Sigmoid colon (tissue), 6 donors: ENCODE measurements at regions not wholly inside any gene's neighbourhood (a gene's known extent, or its start where the extent isn't known, plus 50 kb on each side); places are given as distances from the start of the nearest gene placed in this dataset.

Experiments used
- DNase-seq: peaks from one replicate; pipeline ENCODE4 v3.0.0-alpha.2; 2019
- H3K27ac ChIP-seq, 4 donors: fragments of 200-600 bp; sonication (generic); one replicate each; pipeline ENCODE4 v1.5.1; 2016 to 2019; ENCODE audit warnings: mild to moderate bottlenecking in 1 of 4
- H3K27me3 ChIP-seq, 3 donors: fragments of 200-600 bp; sonication (generic); one replicate each; pipeline ENCODE4 v1.5.1; 2019; ENCODE audit warnings: mild to moderate bottlenecking in 1 of 3
- H3K36me3 ChIP-seq, 4 donors: fragments of 200-600 bp; sonication (generic); one replicate each; pipeline ENCODE4 v1.5.1; 2016 to 2019
- H3K4me1 ChIP-seq, 4 donors: fragments of 200-600 bp; sonication (generic); one replicate each; pipeline ENCODE4 v1.5.1; 2017 to 2019
- H3K4me3 ChIP-seq, 4 donors: fragments of 200-600 bp; sonication (generic); one replicate each; pipeline ENCODE4 v1.5.1; 2017 to 2019; ENCODE audit warnings: mild to moderate bottlenecking in 2 of 4, moderate library complexity in 1 of 4
- H3K9me3 ChIP-seq, 4 donors: fragments of 200-600 bp in 3 of 4; sonication (generic) in 3 of 4; one replicate each; pipeline versions ENCODE4 v1.5.1 to v1.6.1; 2013 to 2019
- CTCF ChIP-seq, 4 experiments: fragments of 450-650 bp in 3 of 4; fragments of 200-600 bp in 1 of 4; IDR thresholded peaks; one replicate each; pipeline ENCODE4 v1.5.1; 2016 to 2019; ENCODE audit warnings: antibody characterized with exemption in 4 of 4, mild to moderate bottlenecking in 3 of 4, moderate library complexity in 2 of 4
- EP300 ChIP-seq, 4 donors: sonication (generic); formaldehyde crosslinking; IDR thresholded peaks; one replicate each; pipeline ENCODE4 v1.6.1; 2017; ENCODE audit warnings: antibody characterized with exemption in 4 of 4
- POLR2A ChIP-seq, 2 donors: fragments of 450-650 bp; IDR thresholded peaks; one replicate each; pipeline ENCODE4 v1.6.1; 2016; ENCODE audit warnings: antibody characterized with exemption in 2 of 2, mild to moderate bottlenecking in 2 of 2, moderate library complexity in 2 of 2
- POLR2AphosphoS5 ChIP-seq, 4 donors: sonication (generic); formaldehyde crosslinking; IDR thresholded peaks; one replicate each; pipeline ENCODE4 v1.6.1; 2017; ENCODE audit warnings: antibody characterized with exemption in 4 of 4
- WGBS, 2 donors: extraction: QIAGEN DNeasy Blood & Tissue Kit; methylation state at CpG; one replicate each; pipeline ENCODE4 v1.1.7; 2013; 5-methylcytosine and 5-hydroxymethylcytosine counted together
- intact Hi-C: fragments of 100-400 bp; cut with DNase I; formaldehyde crosslinking; loops from one replicate; pipeline ENCODE4 v1.15.1; 2023
- donor health status: healthy with polysubstance abuse.
- donor health status: healthy.

GRCh38 chrX:45300638-45301037, 100.0 kb upstream of the DIPK2B start:
- DNase-seq = no peak
- Histone ChIP-seq H3K4me1 (no peaks in the 10 kb centered on the region), H3K36me3 (no peaks in the 10 kb centered on the region), H3K27me3 (no peaks in the 10 kb centered on the region), H3K9me3 (no peaks in the 10 kb centered on the region), H3K27ac (no peak overlapping the region), H3K4me3 (no peak overlapping the region)
- intact Hi-C loops = no loop called here
- 95 to 98% methylated on average over 2 of the region's 2 CpGs for WGBS, 2 donors
- TF ChIP-seq POLR2AphosphoS5 (IDR thresholded peaks at IDR 0.05) (no peak), CTCF (IDR thresholded peaks at IDR 0.05) (no peak), EP300 (IDR thresholded peaks at IDR 0.05) (no peak), POLR2A (IDR thresholded peaks at IDR 0.05) (no peak)

- intact Hi-C loops = no loop called here
- DNase-seq = no peak
- H3K4me1 ChIP-seq = no peaks in the 10 kb centered on the region
- 16 to 28% methylated on average over 3 of the region's 3 CpGs for WGBS, 2 donors
- H3K9me3 ChIP-seq = no peaks in the 10 kb centered on the region
- TF ChIP-seq POLR2AphosphoS5 (IDR thresholded peaks at IDR 0.05) = no peak
- TF ChIP-seq POLR2A (IDR thresholded peaks at IDR 0.05) = no peak
- TF ChIP-seq EP300 (IDR thresholded peaks at IDR 0.05) = no peak
- TF ChIP-seq CTCF (IDR thresholded peaks at IDR 0.05) = no peak
- no peaks in the 10 kb centered on the region for H3K36me3 ChIP-seq
- no peaks in the 10 kb centered on the region for H3K27me3 ChIP-seq
- no peak overlapping the region for H3K27ac ChIP-seq
- no peak overlapping the region for H3K4me3 ChIP-seq
Measured at GRCh38 chrX:45295259-45295986, 94.7 kb upstream of the DIPK2B start.

GRCh38 chrX:45274576-45274975, 73.9 kb upstream of the DIPK2B start:
- H3K4me3 ChIP-seq = no peak overlapping the region

DNA sequence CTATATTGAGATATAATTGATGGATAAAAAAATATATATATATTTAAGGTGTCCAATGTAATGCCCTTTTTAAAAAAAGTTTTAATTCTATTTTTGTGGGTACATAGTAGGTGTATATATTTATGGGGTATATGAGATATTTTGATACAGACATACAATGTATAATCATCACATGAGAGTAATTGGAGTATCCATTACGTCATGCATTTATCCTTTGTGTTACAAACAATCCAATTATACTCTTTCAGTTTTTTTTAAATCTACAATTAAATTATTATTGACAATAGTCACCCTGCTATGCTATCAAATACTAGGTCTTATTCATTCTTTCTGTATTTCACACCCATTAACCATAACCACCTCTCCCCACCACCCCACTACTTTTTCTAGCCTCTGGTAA, 66.3 kb upstream of the DIPK2B start:
- Histone ChIP-seq H3K4me3 (no peak overlapping the region), H3K27ac (no peak overlapping the region), H3K9me3 (no peaks in the 10 kb centered on the region), H3K27me3 (no peaks in the 10 kb centered on the region), H3K36me3 (no peaks in the 10 kb centered on the region), H3K4me1 (no peaks in the 10 kb centered on the region)
- intact Hi-C loops = no loop called here
- no peak for DNase-seq
- TF ChIP-seq CTCF (IDR thresholded peaks at IDR 0.05) (no peak), POLR2AphosphoS5 (IDR thresholded peaks at IDR 0.05) (no peak)
- WGBS, 2 donors = 91 to 100% methylated on average over 1 of the region's 1 CpG

More at GRCh38 chrX:45274576-45274975, 73.9 kb upstream of the DIPK2B start:
- TF ChIP-seq EP300 (IDR thresholded peaks at IDR 0.05) = no peak
- Histone ChIP-seq H3K36me3 (no peaks in the 10 kb centered on the region), H3K9me3 (no peaks in the 10 kb centered on the region), H3K4me1 (no peaks in the 10 kb centered on the region), H3K27ac (no peak overlapping the region), H3K27me3 (no peaks in the 10 kb centered on the region)
- DNase-seq = no peak
- intact Hi-C loops = no loop called here
- 19 to 69% methylated on average over 1 of the region's 1 CpG for WGBS, 2 donors

DNA sequence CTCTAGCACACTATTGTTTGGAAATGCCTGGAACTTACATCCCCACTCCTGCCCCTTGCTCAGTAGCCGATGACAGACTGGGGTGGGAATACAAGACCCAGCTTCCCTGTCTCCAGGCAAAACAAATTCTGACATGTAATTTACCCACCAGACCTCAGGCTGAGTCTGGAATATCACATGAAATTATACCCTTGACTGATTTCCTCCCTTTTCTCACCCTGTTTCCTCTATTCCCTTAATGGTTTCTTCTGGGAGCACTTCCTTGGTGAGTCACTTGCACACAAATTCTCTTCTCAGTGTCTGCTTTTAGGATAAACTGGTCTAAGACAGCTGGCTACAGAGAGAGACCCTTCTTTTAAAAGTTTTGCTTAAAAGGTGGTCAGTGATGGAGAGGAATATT, 65.8 kb upstream of the DIPK2B start:
- Histone ChIP-seq H3K9me3 (no peaks in the 10 kb centered on the region), H3K27ac (no peak overlapping the region), H3K4me3 (no peak overlapping the region), H3K4me1 (no peaks in the 10 kb centered on the region), H3K27me3 (no peaks in the 10 kb centered on the region), H3K36me3 (no peaks in the 10 kb centered on the region)
- WGBS, 2 donors = 63 to 90% methylated on average over 1 of the region's 1 CpG
- TF ChIP-seq POLR2A (IDR thresholded peaks at IDR 0.05) = no peak
- TF ChIP-seq POLR2AphosphoS5 (IDR thresholded peaks at IDR 0.05) = no peak
- TF ChIP-seq EP300 (IDR thresholded peaks at IDR 0.05) = no peak
- TF ChIP-seq CTCF (IDR thresholded peaks at IDR 0.05) = no peak
- DNase-seq = no peak
- intact Hi-C loops = no loop called here
